Fibroblast of skin of abdomen (primary cell): ENCODE measurements at regions not wholly inside any gene's neighbourhood (a gene's known extent, or its start where the extent isn't known, plus 50 kb on each side); places are given as distances from the start of the nearest gene placed in this dataset.

Experiments used
- DNase-seq: peaks from one replicate; pipeline ENCODE4 v3.0.0-alpha.2; 2013

- no peak for DNase-seq
Observed at GRCh38 chr2:38448692-38449410, 71.8 kb upstream of the ATL2 start.

- no peak for DNase-seq
Observed at GRCh38 chr2:38446906-38447561, 70.0 kb upstream of the ATL2 start.

GRCh38 chr2:38446418-38446817 is 69.3 kb upstream of the ATL2 start:
- no peak for DNase-seq

GRCh38 chr2:38444247-38444646 is 67.2 kb upstream of the ATL2 start:
- peak; percentile 39 for DNase-seq

GRCh38 chr2:38442643-38443541 is 65.8 kb upstream of the ATL2 start:
- no peak for DNase-seq

- DNase-seq, result no peak
Observed at GRCh38 chr2:38441346-38441745, 64.3 kb upstream of the ATL2 start.

GRCh38 chr2:38440655-38441054 is 63.6 kb upstream of the ATL2 start:
- DNase-seq, result no peak

- no peak for DNase-seq
Observed at GRCh38 chr2:38439863-38440262, 62.8 kb upstream of the ATL2 start.

- DNase-seq, result no peak
Observed at GRCh38 chr2:38438883-38439612, 62.0 kb upstream of the ATL2 start.

- no peak for DNase-seq
Observed at GRCh38 chr2:38438133-38438882, 61.2 kb upstream of the ATL2 start.

GRCh38 chr2:38436227-38436664 is 59.2 kb upstream of the ATL2 start:
- no peak for DNase-seq

- DNase-seq, result no peak
Observed at GRCh38 chr2:38435775-38436174, 58.7 kb upstream of the ATL2 start.

- no peak for DNase-seq
Observed at GRCh38 chr2:38434595-38434994, 57.5 kb upstream of the ATL2 start.

- DNase-seq, result no peak
Observed at GRCh38 chr2:38433607-38433975, 56.5 kb upstream of the ATL2 start.

GRCh38 chr2:38432820-38433606 is 55.9 kb upstream of the ATL2 start:
- no peak for DNase-seq

GRCh38 chr2:38430597-38431207 is 53.6 kb upstream of the ATL2 start:
- DNase-seq, result no peak

GRCh38 chr2:38430196-38430595 is 53.1 kb upstream of the ATL2 start:
- no peak for DNase-seq

GRCh38 chr2:38427936-38428335 is 50.9 kb upstream of the ATL2 start:
- DNase-seq, result no peak

GRCh38 chr2:38427054-38427453 is 50.0 kb upstream of the ATL2 start:
- no peak for DNase-seq
